ENCODE measurements at regions not wholly inside any gene's neighbourhood (a gene's known extent, or its start where the extent isn't known, plus 50 kb on each side); places are given as distances from the start of the nearest gene placed in this dataset.

GRCh38 chr22:49585461-49586243 is 242.0 kb downstream of the BRD1 start:
- H3K27ac ChIP-seq = no peak overlapping the region
- TF ChIP-seq CTCF (IDR thresholded peaks at IDR 0.05) (no peak), ZFX (IDR thresholded peaks at IDR 0.05; ENCODE audit: borderline replicate concordance) (no peak)

- H3K27ac ChIP-seq = no peak overlapping the region
- TF ChIP-seq CTCF (IDR thresholded peaks at IDR 0.05) = no peak
- TF ChIP-seq ZFX (IDR thresholded peaks at IDR 0.05; ENCODE audit: borderline replicate concordance) = no peak
Observed at GRCh38 chr22:49583886-49584505, 243.7 kb downstream of the BRD1 start.

- TF ChIP-seq CTCF (IDR thresholded peaks at IDR 0.05) (no peak), ZFX (IDR thresholded peaks at IDR 0.05; ENCODE audit: borderline replicate concordance) (no peak)
- no peak overlapping the region for H3K27ac ChIP-seq
Observed at GRCh38 chr22:49583341-49583740, 244.3 kb downstream of the BRD1 start.

GRCh38 chr22:49582678-49583077 is 245.0 kb downstream of the BRD1 start:
- no peak overlapping the region for H3K27ac ChIP-seq
- TF ChIP-seq CTCF (IDR thresholded peaks at IDR 0.05) = no peak
- no peak for TF ChIP-seq ZFX (IDR thresholded peaks at IDR 0.05; ENCODE audit: borderline replicate concordance)

GRCh38 chr22:49582181-49582580 is 245.5 kb downstream of the BRD1 start:
- TF ChIP-seq CTCF (IDR thresholded peaks at IDR 0.05) (no peak), ZFX (IDR thresholded peaks at IDR 0.05; ENCODE audit: borderline replicate concordance) (no peak)
- H3K27ac ChIP-seq = no peak overlapping the region

GRCh38 chr22:49580024-49580423 is 247.6 kb downstream of the BRD1 start:
- no peak for TF ChIP-seq ZFX (IDR thresholded peaks at IDR 0.05; ENCODE audit: borderline replicate concordance)
- TF ChIP-seq CTCF (IDR thresholded peaks at IDR 0.05) = no peak
- no peak overlapping the region for H3K27ac ChIP-seq
